Panc1 (cell line): ENCODE measurements at regions not wholly inside any gene's neighbourhood (a gene's known extent, or its start where the extent isn't known, plus 50 kb on each side); places are given as distances from the start of the nearest gene placed in this dataset.

Experiments used
- ATAC-seq: fragments of 200-7000 bp; cut with Tn5 transposase; 2 replicates; pipeline ENCODE4 v1.9.1; 2020; ENCODE audit warnings: mild to moderate bottlenecking, moderate library complexity
- BruUV-seq: library from RNA; stranded (reverse); fragments of 400-500 nt; replicated peaks from 2 replicates; lab custom pipeline; 2021; lab: Mats Ljungman, UMichigan
- CTCF ChIA-PET: fragments of 300-600 bp; sonication (Branson Sonifier 250); formaldehyde crosslinking; loops from one replicate; lab custom pipeline; 2022; ENCODE audit warnings: antibody characterized with exemption; lab: Charles Lee
- POLR2A ChIA-PET: fragments of 300-600 bp; sonication (Branson Sonifier 250); formaldehyde crosslinking; loops from one replicate; lab custom pipeline; 2022; ENCODE audit warnings: antibody characterized with exemption; lab: Charles Lee
- DNase-seq: peaks from one replicate; pipeline ENCODE4 v3.0.0-alpha.2; 2010; ENCODE audit warnings: low read depth, low spot score
- H3K27ac ChIP-seq: 2 replicates; pipeline ENCODE4 v1.5.1; 2011; ENCODE audit warnings: mild to moderate bottlenecking, low read length, inconsistent platforms
- H3K27me3 ChIP-seq: fragments of 200-500 bp; sonication (Bioruptor generic); 2 replicates; pipeline ENCODE4 v1.6.0; 2014; ENCODE audit warnings: low read length, inconsistent platforms; ENCODE audit not compliant: control insufficient read depth, insufficient read depth
- H3K36me3 ChIP-seq: fragments of 200-500 bp; sonication (Bioruptor generic); 2 replicates; pipeline ENCODE4 v1.5.1; 2014; ENCODE audit warnings: inconsistent platforms, mild to moderate bottlenecking, low read length, moderate library complexity; ENCODE audit not compliant: control insufficient read depth, insufficient read depth
- H3K4me1 ChIP-seq: 2 replicates; pipeline ENCODE4 v1.5.1; 2011; ENCODE audit warnings: inconsistent platforms, mild to moderate bottlenecking, low read length, moderate library complexity; ENCODE audit not compliant: control insufficient read depth, insufficient read depth
- H3K4me3 ChIP-seq, 2 experiments: 2 replicates each; pipeline ENCODE4 v1.5.1; 2011 to 2012; ENCODE audit warnings: low read depth in 2 of 2, low read length in 2 of 2, mild to moderate bottlenecking in 2 of 2, inconsistent platforms in 1 of 2, moderate library complexity in 1 of 2
- H3K9me3 ChIP-seq: fragments of 200-500 bp; sonication (Bioruptor generic); 2 replicates; pipeline ENCODE4 v1.5.1; 2014; ENCODE audit warnings: low read depth, mild to moderate bottlenecking, inconsistent platforms, low read length, moderate library complexity; ENCODE audit not compliant: control insufficient read depth, insufficient read depth
- CTCF ChIP-seq: fragments of 450-650 bp; IDR thresholded peaks from 2 replicates; pipeline ENCODE4 v1.5.1; 2017; ENCODE audit warnings: mild to moderate bottlenecking
- POLR2AphosphoS5 ChIP-seq: IDR thresholded peaks from 2 replicates; pipeline ENCODE4 v1.6.1; 2012; ENCODE audit warnings: mild to moderate bottlenecking, low read depth, low read length, moderate library complexity
- SIN3A ChIP-seq: IDR thresholded peaks from 2 replicates; pipeline ENCODE4 v1.6.1; 2012; ENCODE audit warnings: low read depth, mild to moderate bottlenecking, low read length, moderate library complexity, borderline replicate concordance; ENCODE audit not compliant: insufficient read depth
- TCF7L2 ChIP-seq: IDR thresholded peaks from 2 replicates; pipeline ENCODE4 v1.6.1; 2011; ENCODE audit warnings: mild to moderate bottlenecking, low read depth, low read length, inconsistent platforms
- in situ Hi-C: cut with HindIII; loops from 2 replicates; pipeline ENCODE4 v1.10.0; 2016; ENCODE audit warnings: low sequenced_read_pairs, low pct_unique_long_range_greater_than_20kb
- intact Hi-C: fragments of 100-400 bp; cut with micrococcal nuclease; formaldehyde crosslinking; loops from one replicate; pipeline ENCODE4 v1.10.0; 2022; ENCODE audit not compliant: unreplicated experiment
- TF ChIP-seq, protein P1 (sequence below), 2 experiments: IDR thresholded peaks; 2 replicates each; pipeline ENCODE4 v1.6.1; 2011 to 2012; ENCODE audit warnings: low read depth in 2 of 2, control low read depth in 1 of 2, low read length in 1 of 2, mild to moderate bottlenecking in 1 of 2, moderate library complexity in 1 of 2; ENCODE audit not compliant: insufficient read depth in 1 of 2

DNA sequence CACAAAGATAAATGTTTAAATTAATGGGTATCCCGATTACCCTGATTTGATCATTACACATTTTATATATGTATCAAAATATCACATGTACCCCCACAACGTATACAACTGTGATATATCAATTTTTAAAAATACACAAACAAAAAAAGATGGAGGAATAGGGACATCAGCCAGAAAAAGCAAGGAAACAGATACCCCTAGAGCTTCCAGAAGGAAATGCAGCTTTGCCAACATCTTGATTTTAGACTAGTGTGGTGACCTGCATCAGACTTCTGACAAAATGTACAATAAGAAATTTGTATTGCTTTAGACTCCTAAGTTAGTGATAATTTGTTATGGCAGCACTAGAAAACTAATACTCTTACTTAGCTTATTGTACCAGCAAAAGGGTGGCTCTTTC lies 483.8 kb downstream of the TUSC7 start:
- ChIA-PET CTCF (no interaction called here), POLR2A (no interaction called here)
- DNase-seq (no peak), ATAC-seq (no peak)
- intact Hi-C loops = no loop called here
- Histone ChIP-seq H3K27ac (no peak overlapping the region), H3K4me3 (no peak overlapping the region), H3K9me3 (no peaks in the 10 kb centered on the region), H3K36me3 (no peaks in the 10 kb centered on the region), H3K27me3 (no peaks in the 10 kb centered on the region), H3K4me1 (no peaks in the 10 kb centered on the region)
- in situ Hi-C loops = no loop called here
- TF ChIP-seq POLR2AphosphoS5 (no peak), SIN3A (no peak), CTCF (peak; percentile 31; the same call in 1 of the 2 replicates)
- TF ChIP-seq, protein P1, sequence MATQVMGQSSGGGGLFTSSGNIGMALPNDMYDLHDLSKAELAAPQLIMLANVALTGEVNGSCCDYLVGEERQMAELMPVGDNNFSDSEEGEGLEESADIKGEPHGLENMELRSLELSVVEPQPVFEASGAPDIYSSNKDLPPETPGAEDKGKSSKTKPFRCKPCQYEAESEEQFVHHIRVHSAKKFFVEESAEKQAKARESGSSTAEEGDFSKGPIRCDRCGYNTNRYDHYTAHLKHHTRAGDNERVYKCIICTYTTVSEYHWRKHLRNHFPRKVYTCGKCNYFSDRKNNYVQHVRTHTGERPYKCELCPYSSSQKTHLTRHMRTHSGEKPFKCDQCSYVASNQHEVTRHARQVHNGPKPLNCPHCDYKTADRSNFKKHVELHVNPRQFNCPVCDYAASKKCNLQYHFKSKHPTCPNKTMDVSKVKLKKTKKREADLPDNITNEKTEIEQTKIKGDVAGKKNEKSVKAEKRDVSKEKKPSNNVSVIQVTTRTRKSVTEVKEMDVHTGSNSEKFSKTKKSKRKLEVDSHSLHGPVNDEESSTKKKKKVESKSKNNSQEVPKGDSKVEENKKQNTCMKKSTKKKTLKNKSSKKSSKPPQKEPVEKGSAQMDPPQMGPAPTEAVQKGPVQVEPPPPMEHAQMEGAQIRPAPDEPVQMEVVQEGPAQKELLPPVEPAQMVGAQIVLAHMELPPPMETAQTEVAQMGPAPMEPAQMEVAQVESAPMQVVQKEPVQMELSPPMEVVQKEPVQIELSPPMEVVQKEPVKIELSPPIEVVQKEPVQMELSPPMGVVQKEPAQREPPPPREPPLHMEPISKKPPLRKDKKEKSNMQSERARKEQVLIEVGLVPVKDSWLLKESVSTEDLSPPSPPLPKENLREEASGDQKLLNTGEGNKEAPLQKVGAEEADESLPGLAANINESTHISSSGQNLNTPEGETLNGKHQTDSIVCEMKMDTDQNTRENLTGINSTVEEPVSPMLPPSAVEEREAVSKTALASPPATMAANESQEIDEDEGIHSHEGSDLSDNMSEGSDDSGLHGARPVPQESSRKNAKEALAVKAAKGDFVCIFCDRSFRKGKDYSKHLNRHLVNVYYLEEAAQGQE (IDR thresholded peaks at IDR 0.05; ENCODE audit: insufficient read depth in 1 of 2, low read depth in 2 of 2, low read length in 1 of 2) = no peak
- BruUV-seq = no TSS peak

DNA sequence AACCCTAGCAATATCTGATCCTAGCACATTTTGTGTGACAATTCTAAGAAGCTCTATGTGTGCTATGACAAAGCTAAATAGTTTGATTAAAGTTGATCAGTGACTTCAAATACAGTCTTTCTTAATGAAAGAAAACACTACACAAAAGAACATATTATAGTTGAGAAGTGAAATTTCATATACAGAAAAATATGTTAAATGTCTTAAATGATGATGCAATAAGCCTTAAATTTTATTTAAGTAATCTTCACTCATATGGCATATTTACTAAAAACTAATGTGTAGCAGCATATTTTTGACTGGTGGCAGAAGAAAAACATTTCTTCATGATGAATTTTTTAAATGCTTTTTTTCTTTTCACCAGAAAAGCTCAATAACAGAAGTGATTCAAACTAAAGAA lies 485.5 kb downstream of the TUSC7 start:
- no TSS peak for BruUV-seq
- H3K9me3 ChIP-seq = no peaks in the 10 kb centered on the region
- no peak for DNase-seq
- H3K27me3 ChIP-seq = no peaks in the 10 kb centered on the region
- no peaks in the 10 kb centered on the region for H3K36me3 ChIP-seq
- POLR2A ChIA-PET = no interaction called here
- no peak for ATAC-seq
- intact Hi-C loops = no loop called here
- no peak overlapping the region for H3K27ac ChIP-seq
- no peaks in the 10 kb centered on the region for H3K4me1 ChIP-seq
- CTCF ChIA-PET = no interaction called here
- no peak for TF ChIP-seq SIN3A
- TF ChIP-seq CTCF = no peak
- TF ChIP-seq POLR2AphosphoS5 = no peak
- TF ChIP-seq, protein P1 (IDR thresholded peaks at IDR 0.05; ENCODE audit: insufficient read depth in 1 of 2, low read depth in 2 of 2, low read length in 1 of 2) = no peak
- no peak for TF ChIP-seq TCF7L2
- H3K4me3 ChIP-seq = no peak overlapping the region
- in situ Hi-C loops = no loop called here
